ENCODE measurements at regions not wholly inside any gene's neighbourhood (a gene's known extent, or its start where the extent isn't known, plus 50 kb on each side); places are given as distances from the start of the nearest gene placed in this dataset.

DNA sequence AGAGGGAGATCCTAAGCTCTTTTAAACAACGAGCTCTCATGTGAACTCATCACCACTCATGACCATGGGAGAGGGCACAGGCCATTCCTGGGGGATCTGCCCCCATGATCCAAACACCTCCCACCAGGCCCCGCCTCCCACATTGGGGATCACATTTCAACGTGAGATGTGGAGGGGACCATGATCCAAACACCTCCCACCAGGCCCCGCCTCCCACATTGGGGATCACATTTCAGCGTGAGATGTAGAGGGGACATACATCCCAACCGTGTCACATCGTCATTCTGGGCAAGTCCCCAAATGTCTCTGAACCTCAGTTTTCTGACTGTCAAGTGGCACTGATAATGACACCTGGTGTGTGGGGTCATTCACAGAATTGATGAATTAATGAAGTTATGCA is 641.8 kb downstream of the CDH26 start:
- TF ChIP-seq, protein P1, sequence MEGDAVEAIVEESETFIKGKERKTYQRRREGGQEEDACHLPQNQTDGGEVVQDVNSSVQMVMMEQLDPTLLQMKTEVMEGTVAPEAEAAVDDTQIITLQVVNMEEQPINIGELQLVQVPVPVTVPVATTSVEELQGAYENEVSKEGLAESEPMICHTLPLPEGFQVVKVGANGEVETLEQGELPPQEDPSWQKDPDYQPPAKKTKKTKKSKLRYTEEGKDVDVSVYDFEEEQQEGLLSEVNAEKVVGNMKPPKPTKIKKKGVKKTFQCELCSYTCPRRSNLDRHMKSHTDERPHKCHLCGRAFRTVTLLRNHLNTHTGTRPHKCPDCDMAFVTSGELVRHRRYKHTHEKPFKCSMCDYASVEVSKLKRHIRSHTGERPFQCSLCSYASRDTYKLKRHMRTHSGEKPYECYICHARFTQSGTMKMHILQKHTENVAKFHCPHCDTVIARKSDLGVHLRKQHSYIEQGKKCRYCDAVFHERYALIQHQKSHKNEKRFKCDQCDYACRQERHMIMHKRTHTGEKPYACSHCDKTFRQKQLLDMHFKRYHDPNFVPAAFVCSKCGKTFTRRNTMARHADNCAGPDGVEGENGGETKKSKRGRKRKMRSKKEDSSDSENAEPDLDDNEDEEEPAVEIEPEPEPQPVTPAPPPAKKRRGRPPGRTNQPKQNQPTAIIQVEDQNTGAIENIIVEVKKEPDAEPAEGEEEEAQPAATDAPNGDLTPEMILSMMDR (IDR thresholded peaks at IDR 0.05) = no peak
- TF ChIP-seq ZNF302 (CRISPR knock-in tag; IDR thresholded peaks at IDR 0.05) (no peak), EP300 (IDR thresholded peaks at IDR 0.05) (no peak), KDM5A (IDR thresholded peaks at IDR 0.05) (no peak), RCOR1 (IDR thresholded peaks at IDR 0.05; ENCODE audit: low read depth, low read length) (no peak), BHLHE40 (IDR thresholded peaks at IDR 0.05; ENCODE audit: low read depth, low read length) (no peak)
- TF ChIP-seq, protein P2, sequence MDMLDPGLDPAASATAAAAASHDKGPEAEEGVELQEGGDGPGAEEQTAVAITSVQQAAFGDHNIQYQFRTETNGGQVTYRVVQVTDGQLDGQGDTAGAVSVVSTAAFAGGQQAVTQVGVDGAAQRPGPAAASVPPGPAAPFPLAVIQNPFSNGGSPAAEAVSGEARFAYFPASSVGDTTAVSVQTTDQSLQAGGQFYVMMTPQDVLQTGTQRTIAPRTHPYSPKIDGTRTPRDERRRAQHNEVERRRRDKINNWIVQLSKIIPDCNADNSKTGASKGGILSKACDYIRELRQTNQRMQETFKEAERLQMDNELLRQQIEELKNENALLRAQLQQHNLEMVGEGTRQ (IDR thresholded peaks at IDR 0.05) = no peak
